ENCODE measurements at regions not wholly inside any gene's neighbourhood (a gene's known extent, or its start where the extent isn't known, plus 50 kb on each side); places are given as distances from the start of the nearest gene placed in this dataset.

- no peak for DNase-seq (ENCODE audit: low spot score)
- no peaks in the 10 kb centered on the region for H3K27me3 ChIP-seq (ENCODE audit: control insufficient read depth in 4 of 4, insufficient read depth in 4 of 4, low read length in 3 of 4)
These were observed 150.7 kb downstream of the DHX15 start for GRCh38 chr4:24433515-24434214.

More at GRCh38 chr4:24433515-24434214, 150.7 kb downstream of the DHX15 start:
- Histone ChIP-seq H3K9ac (ENCODE audit: low read depth in 1 of 2, low read length in 2 of 2) (no peak overlapping the region), H3K27ac (ENCODE audit: low read depth in 1 of 2, low read length in 2 of 2) (no peak overlapping the region), H3K9me3 (ENCODE audit: control insufficient read depth in 4 of 4, low read length in 3 of 4) (no peaks in the 10 kb centered on the region), H3K36me3 (ENCODE audit: control insufficient read depth in 4 of 4, insufficient read depth in 3 of 4, low read depth in 1 of 4, low read length in 3 of 4) (no peaks in the 10 kb centered on the region), H3K4me1 (ENCODE audit: control insufficient read depth in 4 of 4, insufficient read depth in 4 of 4, low read length in 3 of 4) (peaks cover 0 to 7% (median 7%) of the 10 kb centered on the region in 4 donors), H3K4me3 (ENCODE audit: low read depth in 1 of 3, low read length in 3 of 3) (no peak overlapping the region)
- WGBS = 79% methylated on average over 8 of the region's 8 CpGs
- no peak for TF ChIP-seq EGR1 (IDR thresholded peaks at IDR 0.05; ENCODE audit: low read depth in 2 of 2)
- no peak for TF ChIP-seq NR2F2 (IDR thresholded peaks at IDR 0.05)
- TF ChIP-seq, protein P1, sequence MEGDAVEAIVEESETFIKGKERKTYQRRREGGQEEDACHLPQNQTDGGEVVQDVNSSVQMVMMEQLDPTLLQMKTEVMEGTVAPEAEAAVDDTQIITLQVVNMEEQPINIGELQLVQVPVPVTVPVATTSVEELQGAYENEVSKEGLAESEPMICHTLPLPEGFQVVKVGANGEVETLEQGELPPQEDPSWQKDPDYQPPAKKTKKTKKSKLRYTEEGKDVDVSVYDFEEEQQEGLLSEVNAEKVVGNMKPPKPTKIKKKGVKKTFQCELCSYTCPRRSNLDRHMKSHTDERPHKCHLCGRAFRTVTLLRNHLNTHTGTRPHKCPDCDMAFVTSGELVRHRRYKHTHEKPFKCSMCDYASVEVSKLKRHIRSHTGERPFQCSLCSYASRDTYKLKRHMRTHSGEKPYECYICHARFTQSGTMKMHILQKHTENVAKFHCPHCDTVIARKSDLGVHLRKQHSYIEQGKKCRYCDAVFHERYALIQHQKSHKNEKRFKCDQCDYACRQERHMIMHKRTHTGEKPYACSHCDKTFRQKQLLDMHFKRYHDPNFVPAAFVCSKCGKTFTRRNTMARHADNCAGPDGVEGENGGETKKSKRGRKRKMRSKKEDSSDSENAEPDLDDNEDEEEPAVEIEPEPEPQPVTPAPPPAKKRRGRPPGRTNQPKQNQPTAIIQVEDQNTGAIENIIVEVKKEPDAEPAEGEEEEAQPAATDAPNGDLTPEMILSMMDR (IDR thresholded peaks at IDR 0.05; ENCODE audit: low read depth, low read length, missing input control) = no peak
- TF ChIP-seq ATF3 (IDR thresholded peaks at IDR 0.05) = no peak
- TF ChIP-seq, protein P2, sequence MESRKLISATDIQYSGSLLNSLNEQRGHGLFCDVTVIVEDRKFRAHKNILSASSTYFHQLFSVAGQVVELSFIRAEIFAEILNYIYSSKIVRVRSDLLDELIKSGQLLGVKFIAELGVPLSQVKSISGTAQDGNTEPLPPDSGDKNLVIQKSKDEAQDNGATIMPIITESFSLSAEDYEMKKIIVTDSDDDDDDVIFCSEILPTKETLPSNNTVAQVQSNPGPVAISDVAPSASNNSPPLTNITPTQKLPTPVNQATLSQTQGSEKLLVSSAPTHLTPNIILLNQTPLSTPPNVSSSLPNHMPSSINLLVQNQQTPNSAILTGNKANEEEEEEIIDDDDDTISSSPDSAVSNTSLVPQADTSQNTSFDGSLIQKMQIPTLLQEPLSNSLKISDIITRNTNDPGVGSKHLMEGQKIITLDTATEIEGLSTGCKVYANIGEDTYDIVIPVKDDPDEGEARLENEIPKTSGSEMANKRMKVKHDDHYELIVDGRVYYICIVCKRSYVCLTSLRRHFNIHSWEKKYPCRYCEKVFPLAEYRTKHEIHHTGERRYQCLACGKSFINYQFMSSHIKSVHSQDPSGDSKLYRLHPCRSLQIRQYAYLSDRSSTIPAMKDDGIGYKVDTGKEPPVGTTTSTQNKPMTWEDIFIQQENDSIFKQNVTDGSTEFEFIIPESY (IDR thresholded peaks at IDR 0.05) = no peak
- TF ChIP-seq FOXA2 (IDR thresholded peaks at IDR 0.05) = no peak
- TF ChIP-seq TAF1 (conservative IDR thresholded peaks at IDR 0.05) = no peak
- TF ChIP-seq, protein P3, sequence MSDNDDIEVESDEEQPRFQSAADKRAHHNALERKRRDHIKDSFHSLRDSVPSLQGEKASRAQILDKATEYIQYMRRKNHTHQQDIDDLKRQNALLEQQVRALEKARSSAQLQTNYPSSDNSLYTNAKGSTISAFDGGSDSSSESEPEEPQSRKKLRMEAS (IDR thresholded peaks at IDR 0.05) = no peak
- no peak for TF ChIP-seq RAD21 (IDR thresholded peaks at IDR 0.05)
- TF ChIP-seq FOXA1 (IDR thresholded peaks at IDR 0.05) = no peak
- TF ChIP-seq, protein P4, sequence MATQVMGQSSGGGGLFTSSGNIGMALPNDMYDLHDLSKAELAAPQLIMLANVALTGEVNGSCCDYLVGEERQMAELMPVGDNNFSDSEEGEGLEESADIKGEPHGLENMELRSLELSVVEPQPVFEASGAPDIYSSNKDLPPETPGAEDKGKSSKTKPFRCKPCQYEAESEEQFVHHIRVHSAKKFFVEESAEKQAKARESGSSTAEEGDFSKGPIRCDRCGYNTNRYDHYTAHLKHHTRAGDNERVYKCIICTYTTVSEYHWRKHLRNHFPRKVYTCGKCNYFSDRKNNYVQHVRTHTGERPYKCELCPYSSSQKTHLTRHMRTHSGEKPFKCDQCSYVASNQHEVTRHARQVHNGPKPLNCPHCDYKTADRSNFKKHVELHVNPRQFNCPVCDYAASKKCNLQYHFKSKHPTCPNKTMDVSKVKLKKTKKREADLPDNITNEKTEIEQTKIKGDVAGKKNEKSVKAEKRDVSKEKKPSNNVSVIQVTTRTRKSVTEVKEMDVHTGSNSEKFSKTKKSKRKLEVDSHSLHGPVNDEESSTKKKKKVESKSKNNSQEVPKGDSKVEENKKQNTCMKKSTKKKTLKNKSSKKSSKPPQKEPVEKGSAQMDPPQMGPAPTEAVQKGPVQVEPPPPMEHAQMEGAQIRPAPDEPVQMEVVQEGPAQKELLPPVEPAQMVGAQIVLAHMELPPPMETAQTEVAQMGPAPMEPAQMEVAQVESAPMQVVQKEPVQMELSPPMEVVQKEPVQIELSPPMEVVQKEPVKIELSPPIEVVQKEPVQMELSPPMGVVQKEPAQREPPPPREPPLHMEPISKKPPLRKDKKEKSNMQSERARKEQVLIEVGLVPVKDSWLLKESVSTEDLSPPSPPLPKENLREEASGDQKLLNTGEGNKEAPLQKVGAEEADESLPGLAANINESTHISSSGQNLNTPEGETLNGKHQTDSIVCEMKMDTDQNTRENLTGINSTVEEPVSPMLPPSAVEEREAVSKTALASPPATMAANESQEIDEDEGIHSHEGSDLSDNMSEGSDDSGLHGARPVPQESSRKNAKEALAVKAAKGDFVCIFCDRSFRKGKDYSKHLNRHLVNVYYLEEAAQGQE (IDR thresholded peaks at IDR 0.05) = no peak
- no peak for TF ChIP-seq JUND (IDR thresholded peaks at IDR 0.05)
- no peak for TF ChIP-seq SP1 (IDR thresholded peaks at IDR 0.05)
- TF ChIP-seq YY1 (IDR thresholded peaks at IDR 0.05) = no peak
- TF ChIP-seq HNF4A (conservative IDR thresholded peaks at IDR 0.05) = no peak
- no peak for TF ChIP-seq RXRA (IDR thresholded peaks at IDR 0.05)
- no peak for TF ChIP-seq HNF4G (IDR thresholded peaks at IDR 0.05)
- TF ChIP-seq GABPA (IDR thresholded peaks at IDR 0.05 in 1 of 2, conservative IDR thresholded peaks at IDR 0.05 in 1 of 2) = no peak
